ENCODE measurements at regions not wholly inside any gene's neighbourhood (a gene's known extent, or its start where the extent isn't known, plus 50 kb on each side); places are given as distances from the start of the nearest gene placed in this dataset.

DNA sequence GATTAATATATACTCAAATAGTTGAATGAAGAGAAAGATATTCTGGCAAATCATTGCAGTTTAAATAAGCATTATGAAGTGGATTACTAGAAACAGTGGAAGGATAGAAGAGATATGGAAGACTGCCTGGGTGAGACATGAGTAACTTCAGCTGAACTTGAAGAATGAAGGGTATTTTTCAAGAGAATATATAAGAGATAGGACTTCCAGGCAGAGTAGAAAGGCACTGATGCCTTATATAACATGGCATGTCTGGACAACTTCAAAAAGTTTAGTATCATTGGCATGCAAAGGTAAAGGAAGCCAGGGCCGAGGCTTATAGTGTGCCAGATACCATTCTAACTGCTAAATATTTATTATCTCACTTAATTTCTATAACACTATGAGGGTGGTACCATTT, 126.5 kb upstream of the SLC7A14 start:
- TF ChIP-seq, protein P1, sequence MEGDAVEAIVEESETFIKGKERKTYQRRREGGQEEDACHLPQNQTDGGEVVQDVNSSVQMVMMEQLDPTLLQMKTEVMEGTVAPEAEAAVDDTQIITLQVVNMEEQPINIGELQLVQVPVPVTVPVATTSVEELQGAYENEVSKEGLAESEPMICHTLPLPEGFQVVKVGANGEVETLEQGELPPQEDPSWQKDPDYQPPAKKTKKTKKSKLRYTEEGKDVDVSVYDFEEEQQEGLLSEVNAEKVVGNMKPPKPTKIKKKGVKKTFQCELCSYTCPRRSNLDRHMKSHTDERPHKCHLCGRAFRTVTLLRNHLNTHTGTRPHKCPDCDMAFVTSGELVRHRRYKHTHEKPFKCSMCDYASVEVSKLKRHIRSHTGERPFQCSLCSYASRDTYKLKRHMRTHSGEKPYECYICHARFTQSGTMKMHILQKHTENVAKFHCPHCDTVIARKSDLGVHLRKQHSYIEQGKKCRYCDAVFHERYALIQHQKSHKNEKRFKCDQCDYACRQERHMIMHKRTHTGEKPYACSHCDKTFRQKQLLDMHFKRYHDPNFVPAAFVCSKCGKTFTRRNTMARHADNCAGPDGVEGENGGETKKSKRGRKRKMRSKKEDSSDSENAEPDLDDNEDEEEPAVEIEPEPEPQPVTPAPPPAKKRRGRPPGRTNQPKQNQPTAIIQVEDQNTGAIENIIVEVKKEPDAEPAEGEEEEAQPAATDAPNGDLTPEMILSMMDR (IDR thresholded peaks at IDR 0.05), result no peak
- TF ChIP-seq POLR2A (IDR thresholded peaks at IDR 0.05) (no peak), EP300 (IDR thresholded peaks at IDR 0.05) (no peak)

Measured in upper lobe of left lung (tissue), 4 donors.